ENCODE measurements at regions not wholly inside any gene's neighbourhood (a gene's known extent, or its start where the extent isn't known, plus 50 kb on each side); places are given as distances from the start of the nearest gene placed in this dataset.

GRCh38 chr5:1975406-1975715, 92.6 kb upstream of the IRX4 start:
- H3K4me2 ChIP-seq (ENCODE audit: low read length) = no peak overlapping the region
- H3K36me3 ChIP-seq (ENCODE audit: control insufficient read depth in 1 of 2, insufficient read depth in 2 of 2, low read length in 2 of 2) = no peaks in the 10 kb centered on the region
- H3K9me2 ChIP-seq (ENCODE audit: insufficient read depth) = no peaks in the 10 kb centered on the region
- DNase-seq (ENCODE audit: low read depth, low spot score) (no peak), ATAC-seq (no peak)
- ChIA-PET CTCF (no interaction called here), RAD21 (ENCODE audit: low non-redundant PET in 1 of 2, low total read pairs in 2 of 2, uncharacterized antibody in 2 of 2, unreplicated experiment in 2 of 2) (no interaction called here), POLR2A (no interaction called here)
- no peaks in the 10 kb centered on the region for H3K9me3 ChIP-seq (ENCODE audit: control insufficient read depth in 1 of 2, insufficient read depth in 1 of 2, low read depth in 1 of 2, low read length in 2 of 2)
- H4K20me1 ChIP-seq (ENCODE audit: insufficient read depth) = no peaks in the 10 kb centered on the region
- peaks cover 67% of the 10 kb centered on the region for H3K27me3 ChIP-seq (ENCODE audit: insufficient read depth, low read length)
- H3K9ac ChIP-seq (ENCODE audit: low read length) = no peak overlapping the region
- no peak overlapping the region for H3K4me3 ChIP-seq (replicated peaks in 1 of 2; ENCODE audit: low read depth in 1 of 2, low read length in 2 of 2)
- H3K79me2 ChIP-seq (ENCODE audit: insufficient read depth, low read length) = no peaks in the 10 kb centered on the region
- H3K4me1 ChIP-seq (ENCODE audit: control insufficient read depth in 1 of 2, insufficient read depth in 2 of 2, low read length in 2 of 2) = peaks cover 0 to 15% of the 10 kb centered on the region in 2 experiments; a peak in 1 of 4 replicates
- TF ChIP-seq, protein P1, sequence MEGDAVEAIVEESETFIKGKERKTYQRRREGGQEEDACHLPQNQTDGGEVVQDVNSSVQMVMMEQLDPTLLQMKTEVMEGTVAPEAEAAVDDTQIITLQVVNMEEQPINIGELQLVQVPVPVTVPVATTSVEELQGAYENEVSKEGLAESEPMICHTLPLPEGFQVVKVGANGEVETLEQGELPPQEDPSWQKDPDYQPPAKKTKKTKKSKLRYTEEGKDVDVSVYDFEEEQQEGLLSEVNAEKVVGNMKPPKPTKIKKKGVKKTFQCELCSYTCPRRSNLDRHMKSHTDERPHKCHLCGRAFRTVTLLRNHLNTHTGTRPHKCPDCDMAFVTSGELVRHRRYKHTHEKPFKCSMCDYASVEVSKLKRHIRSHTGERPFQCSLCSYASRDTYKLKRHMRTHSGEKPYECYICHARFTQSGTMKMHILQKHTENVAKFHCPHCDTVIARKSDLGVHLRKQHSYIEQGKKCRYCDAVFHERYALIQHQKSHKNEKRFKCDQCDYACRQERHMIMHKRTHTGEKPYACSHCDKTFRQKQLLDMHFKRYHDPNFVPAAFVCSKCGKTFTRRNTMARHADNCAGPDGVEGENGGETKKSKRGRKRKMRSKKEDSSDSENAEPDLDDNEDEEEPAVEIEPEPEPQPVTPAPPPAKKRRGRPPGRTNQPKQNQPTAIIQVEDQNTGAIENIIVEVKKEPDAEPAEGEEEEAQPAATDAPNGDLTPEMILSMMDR (IDR thresholded peaks at IDR 0.05 in 2 of 3, conservative IDR thresholded peaks at IDR 0.05 in 1 of 3; ENCODE audit: borderline replicate concordance in 1 of 3, insufficient read depth in 1 of 3, low read depth in 2 of 3, low read length in 2 of 3) = no peak
- TF ChIP-seq YY1 (IDR thresholded peaks at IDR 0.05; ENCODE audit: extremely low read depth, insufficient replicate concordance, low read depth, low read length) = no peak
- TF ChIP-seq SRF (IDR thresholded peaks at IDR 0.05; ENCODE audit: low read depth) = no peak
- TF ChIP-seq SIN3A (IDR thresholded peaks at IDR 0.05; ENCODE audit: low read depth) = no peak
- TF ChIP-seq POLR2A (IDR thresholded peaks at IDR 0.05; ENCODE audit: borderline replicate concordance, extremely low read depth, insufficient read depth, insufficient read length) = no peak
- no peak for TF ChIP-seq FOSL1 (IDR thresholded peaks at IDR 0.05; ENCODE audit: low read depth)
- TF ChIP-seq, protein P2, sequence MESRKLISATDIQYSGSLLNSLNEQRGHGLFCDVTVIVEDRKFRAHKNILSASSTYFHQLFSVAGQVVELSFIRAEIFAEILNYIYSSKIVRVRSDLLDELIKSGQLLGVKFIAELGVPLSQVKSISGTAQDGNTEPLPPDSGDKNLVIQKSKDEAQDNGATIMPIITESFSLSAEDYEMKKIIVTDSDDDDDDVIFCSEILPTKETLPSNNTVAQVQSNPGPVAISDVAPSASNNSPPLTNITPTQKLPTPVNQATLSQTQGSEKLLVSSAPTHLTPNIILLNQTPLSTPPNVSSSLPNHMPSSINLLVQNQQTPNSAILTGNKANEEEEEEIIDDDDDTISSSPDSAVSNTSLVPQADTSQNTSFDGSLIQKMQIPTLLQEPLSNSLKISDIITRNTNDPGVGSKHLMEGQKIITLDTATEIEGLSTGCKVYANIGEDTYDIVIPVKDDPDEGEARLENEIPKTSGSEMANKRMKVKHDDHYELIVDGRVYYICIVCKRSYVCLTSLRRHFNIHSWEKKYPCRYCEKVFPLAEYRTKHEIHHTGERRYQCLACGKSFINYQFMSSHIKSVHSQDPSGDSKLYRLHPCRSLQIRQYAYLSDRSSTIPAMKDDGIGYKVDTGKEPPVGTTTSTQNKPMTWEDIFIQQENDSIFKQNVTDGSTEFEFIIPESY (IDR thresholded peaks at IDR 0.05; ENCODE audit: extremely low read depth, insufficient replicate concordance, low read length) = no peak
- no peak for TF ChIP-seq POLR2AphosphoS5 (IDR thresholded peaks at IDR 0.05; ENCODE audit: low read depth, low read length)
- no peak for TF ChIP-seq JUND (IDR thresholded peaks at IDR 0.05)
- no peak for TF ChIP-seq MAX (IDR thresholded peaks at IDR 0.05)
- no TSS peak for BruUV-seq (replicated peaks)
- H2AFZ ChIP-seq (ENCODE audit: low read depth, low read length, poor library complexity, severe bottlenecking) = no peak overlapping the region
- intact Hi-C loops (cut with micrococcal nuclease) = no loop called here
- no peak overlapping the region for H3K27ac ChIP-seq (ENCODE audit: low read depth, low read length)

All from HCT116 (cell line).